ENCODE measurements at regions not wholly inside any gene's neighbourhood (a gene's known extent, or its start where the extent isn't known, plus 50 kb on each side); places are given as distances from the start of the nearest gene placed in this dataset.

- peaks cover 4% of the 10 kb centered on the region for H3K27me3 Mint-ChIP-seq
- DNase-seq, result no peak
- H3K9me3 Mint-ChIP-seq, result no peaks in the 10 kb centered on the region
- H3K4me3 Mint-ChIP-seq, result no peak overlapping the region
- H3K36me3 Mint-ChIP-seq (ENCODE audit: low read depth), result no peaks in the 10 kb centered on the region
- POLR2A ChIA-PET, result no interaction called here
- CTCF ChIA-PET, result no interaction called here
- peaks cover 9% of the 10 kb centered on the region for H3K4me1 Mint-ChIP-seq
- H3K27ac Mint-ChIP-seq, result no peak overlapping the region
Observed at GRCh38 chr10:84659497-84660439, 331.4 kb downstream of the CCSER2 start.

GRCh38 chr10:84660450-84661159, 332.2 kb downstream of the CCSER2 start:
- peak overlapping the region; percentile 13 for H3K27ac Mint-ChIP-seq
- no peaks in the 10 kb centered on the region for H3K36me3 Mint-ChIP-seq (ENCODE audit: low read depth)
- CTCF ChIA-PET, result interaction anchor here (1.1 kb wide), 1 partner anchor 11 kb away, joined by 3 read pairs; no protein-coding TSS in a partner anchor
- no peak for DNase-seq
- H3K27me3 Mint-ChIP-seq, result peaks cover 4% of the 10 kb centered on the region
- no peak overlapping the region for H3K4me3 Mint-ChIP-seq
- H3K4me1 Mint-ChIP-seq, result peaks cover 9% of the 10 kb centered on the region
- H3K9me3 Mint-ChIP-seq, result no peaks in the 10 kb centered on the region
- POLR2A ChIA-PET, result no interaction called here

- Mint-ChIP-seq H3K4me1 (peaks cover 9% of the 10 kb centered on the region), H3K36me3 (ENCODE audit: low read depth) (no peaks in the 10 kb centered on the region), H3K27ac (no peak overlapping the region), H3K4me3 (no peak overlapping the region), H3K27me3 (no peaks in the 10 kb centered on the region), H3K9me3 (no peaks in the 10 kb centered on the region)
- CTCF ChIA-PET, result no interaction called here
- no peak for DNase-seq
- POLR2A ChIA-PET, result no interaction called here
Observed at GRCh38 chr10:84665211-84665610, 336.8 kb downstream of the CCSER2 start.

- H3K36me3 Mint-ChIP-seq (ENCODE audit: low read depth), result no peaks in the 10 kb centered on the region
- H3K9me3 Mint-ChIP-seq, result no peaks in the 10 kb centered on the region
- no peaks in the 10 kb centered on the region for H3K27me3 Mint-ChIP-seq
- H3K27ac Mint-ChIP-seq, result no peak overlapping the region
- no peak overlapping the region for H3K4me3 Mint-ChIP-seq
- peaks cover 2% of the 10 kb centered on the region for H3K4me1 Mint-ChIP-seq
- peak; percentile 18 for DNase-seq
- POLR2A ChIA-PET, result no interaction called here
- CTCF ChIA-PET, result no interaction called here
Observed at GRCh38 chr10:84665883-84666463, 337.6 kb downstream of the CCSER2 start.

- no peak for DNase-seq
- Mint-ChIP-seq H3K27ac (no peak overlapping the region), H3K4me3 (no peak overlapping the region), H3K27me3 (no peaks in the 10 kb centered on the region), H3K9me3 (no peaks in the 10 kb centered on the region), H3K36me3 (ENCODE audit: low read depth) (no peaks in the 10 kb centered on the region), H3K4me1 (no peaks in the 10 kb centered on the region)
- POLR2A ChIA-PET, result no interaction called here
- CTCF ChIA-PET, result no interaction called here
Observed at GRCh38 chr10:84668186-84668763, 339.9 kb downstream of the CCSER2 start.

- ChIA-PET POLR2A (no interaction called here), CTCF (no interaction called here)
- Mint-ChIP-seq H3K27ac (no peak overlapping the region), H3K4me3 (no peak overlapping the region), H3K9me3 (no peaks in the 10 kb centered on the region), H3K27me3 (peaks cover 2% of the 10 kb centered on the region), H3K36me3 (ENCODE audit: low read depth) (no peaks in the 10 kb centered on the region), H3K4me1 (no peaks in the 10 kb centered on the region)
- DNase-seq, result no peak
Observed at GRCh38 chr10:84675060-84675459, 346.7 kb downstream of the CCSER2 start.

GRCh38 chr10:84676536-84676935, 348.1 kb downstream of the CCSER2 start:
- no peak overlapping the region for H3K27ac Mint-ChIP-seq
- peaks cover 2% of the 10 kb centered on the region for H3K27me3 Mint-ChIP-seq
- no peaks in the 10 kb centered on the region for H3K36me3 Mint-ChIP-seq (ENCODE audit: low read depth)
- H3K4me3 Mint-ChIP-seq, result no peak overlapping the region
- no peak for DNase-seq
- POLR2A ChIA-PET, result no interaction called here
- CTCF ChIA-PET, result no interaction called here
- no peaks in the 10 kb centered on the region for H3K4me1 Mint-ChIP-seq
- H3K9me3 Mint-ChIP-seq, result no peaks in the 10 kb centered on the region

GRCh38 chr10:84681781-84682180, 353.4 kb downstream of the CCSER2 start:
- POLR2A ChIA-PET, result no interaction called here
- CTCF ChIA-PET, result no interaction called here
- Mint-ChIP-seq H3K9me3 (no peaks in the 10 kb centered on the region), H3K27ac (no peak overlapping the region), H3K4me1 (no peaks in the 10 kb centered on the region), H3K27me3 (peaks cover 2% of the 10 kb centered on the region), H3K4me3 (no peak overlapping the region), H3K36me3 (ENCODE audit: low read depth) (no peaks in the 10 kb centered on the region)
- DNase-seq, result no peak

- POLR2A ChIA-PET, result no interaction called here
- H3K27ac Mint-ChIP-seq, result no peak overlapping the region
- no peak for DNase-seq
- CTCF ChIA-PET, result no interaction called here
- no peaks in the 10 kb centered on the region for H3K4me1 Mint-ChIP-seq
- H3K36me3 Mint-ChIP-seq (ENCODE audit: low read depth), result no peaks in the 10 kb centered on the region
- H3K9me3 Mint-ChIP-seq, result no peaks in the 10 kb centered on the region
- H3K4me3 Mint-ChIP-seq, result no peak overlapping the region
- no peaks in the 10 kb centered on the region for H3K27me3 Mint-ChIP-seq
Observed at GRCh38 chr10:84683550-84683949, 355.2 kb downstream of the CCSER2 start.

GRCh38 chr10:84683980-84684740, 355.8 kb downstream of the CCSER2 start:
- DNase-seq, result no peak
- Mint-ChIP-seq H3K4me3 (no peak overlapping the region), H3K36me3 (ENCODE audit: low read depth) (no peaks in the 10 kb centered on the region), H3K27me3 (no peaks in the 10 kb centered on the region), H3K27ac (no peak overlapping the region), H3K9me3 (no peaks in the 10 kb centered on the region), H3K4me1 (no peaks in the 10 kb centered on the region)
- POLR2A ChIA-PET, result no interaction called here
- CTCF ChIA-PET, result no interaction called here

GRCh38 chr10:84685047-84685660, 356.8 kb downstream of the CCSER2 start:
- Mint-ChIP-seq H3K36me3 (ENCODE audit: low read depth) (no peaks in the 10 kb centered on the region), H3K4me3 (no peak overlapping the region), H3K27me3 (no peaks in the 10 kb centered on the region), H3K27ac (no peak overlapping the region), H3K9me3 (no peaks in the 10 kb centered on the region), H3K4me1 (no peaks in the 10 kb centered on the region)
- ChIA-PET POLR2A (no interaction called here), CTCF (no interaction called here)
- DNase-seq, result no peak

GRCh38 chr10:84693006-84693405, 364.6 kb downstream of the CCSER2 start:
- ChIA-PET POLR2A (no interaction called here), CTCF (no interaction called here)
- Mint-ChIP-seq H3K27ac (no peak overlapping the region), H3K4me1 (no peaks in the 10 kb centered on the region), H3K36me3 (ENCODE audit: low read depth) (no peaks in the 10 kb centered on the region), H3K27me3 (peaks cover 3% of the 10 kb centered on the region), H3K9me3 (no peaks in the 10 kb centered on the region), H3K4me3 (no peak overlapping the region)
- no peak for DNase-seq

Data from activated CD4-positive, alpha-beta T cell treated with anti-CD3 and anti-CD28 coated beads, Interleukin-2, amount 10 ng/mL, durations not matched to agents 7 days and 5 days (primary cell).